K562 (cell line): ENCODE measurements at regions not wholly inside any gene's neighbourhood (a gene's known extent, or its start where the extent isn't known, plus 50 kb on each side); places are given as distances from the start of the nearest gene placed in this dataset.

Experiments
- CLOCK ChIP-seq: fragments of 250-450 bp; sonication (Bioruptor Pico); IDR thresholded peaks from 2 replicates; pipeline ENCODE4 v1.4.0; 2020; ENCODE audit warnings: mild to moderate bottlenecking, moderate library complexity, borderline replicate concordance
- CREB3L1 ChIP-seq: fragments of 450-650 bp; IDR thresholded peaks from 2 replicates; pipeline ENCODE4 v1.6.1; 2014; ENCODE audit warnings: low read depth, mild to moderate bottlenecking, moderate library complexity, borderline replicate concordance
- JUND ChIP-seq, 2 experiments: IDR thresholded peaks; 2 replicates in 1 of 2; 3 replicates in 1 of 2; pipeline ENCODE4 v1.6.1; 2011; ENCODE audit warnings: borderline replicate concordance in 2 of 2, low read depth in 2 of 2, low read length in 2 of 2, improper control_type of control experiment in 1 of 2, missing biosample characterization in 1 of 2, missing genetic modification characterization in 1 of 2, missing genetic modification reagents in 1 of 2
- NFIC ChIP-seq: fragments of 450-650 bp; IDR thresholded peaks from 2 replicates; pipeline ENCODE4 v1.6.1; 2017; ENCODE audit warnings: mild to moderate bottlenecking, inconsistent platforms
- TSHZ1 ChIP-seq: fragments of 250-450 bp; sonication (Bioruptor Pico); IDR thresholded peaks from 2 replicates; pipeline ENCODE4 v1.4.0; 2020; ENCODE audit warnings: mild to moderate bottlenecking, moderate library complexity
- YY1 ChIP-seq, 3 experiments: IDR thresholded peaks; 2 replicates each; pipeline ENCODE4 v1.6.1; 2011; ENCODE audit warnings: low read length in 2 of 3, mild to moderate bottlenecking in 2 of 3, moderate library complexity in 2 of 3, borderline replicate concordance in 1 of 3, control low read depth in 1 of 3, low read depth in 1 of 3; ENCODE audit not compliant: insufficient read depth in 3 of 3, insufficient replicate concordance in 2 of 3, control insufficient read depth in 1 of 3, insufficient read length in 1 of 3; ENCODE audit errors: extremely low read depth in 1 of 3
- ZBTB11 ChIP-seq, 3 experiments: fragments of 200-800 bp in 1 of 3; fragments of 250-450 bp in 1 of 3; fragments of 450-650 bp in 1 of 3; sonication (Bioruptor Pico) in 1 of 3; sonication (Bioruptor generic) in 1 of 3; formaldehyde crosslinking in 1 of 3; IDR thresholded peaks; 2 replicates each; pipeline versions ENCODE4 v1.6.1 to v1.8.0; 2016 to 2022; ENCODE audit warnings: mild to moderate bottlenecking in 2 of 3, missing genetic modification characterization in 2 of 3, missing compliant biosample characterization in 1 of 3, moderate library complexity in 1 of 3
- ZBTB7A ChIP-seq: IDR thresholded peaks from 2 replicates; pipeline ENCODE4 v1.6.1; 2011; ENCODE audit warnings: low read depth, mild to moderate bottlenecking, low read length, moderate library complexity, borderline replicate concordance; ENCODE audit not compliant: control insufficient read depth

GRCh38 chr11:103729617-103730016 lies 306.8 kb upstream of the DDI1 start (continued):
- TF ChIP-seq ZBTB7A (no peak), JUND (IDR thresholded peaks at IDR 0.05; ENCODE audit: borderline replicate concordance, low read depth, low read length) (no peak), JUND (tag; IDR thresholded peaks at IDR 0.05; ENCODE audit: borderline replicate concordance, low read depth, low read length) (no peak), TSHZ1 (CRISPR knock-in tag) (no peak), NFIC (no peak), YY1 (IDR thresholded peaks at IDR 0.05; ENCODE audit: borderline replicate concordance in 1 of 3, control insufficient read depth in 1 of 3, extremely low read depth in 1 of 3, insufficient read depth in 3 of 3, insufficient read length in 1 of 3, insufficient replicate concordance in 2 of 3, low read depth in 1 of 3, low read length in 2 of 3) (no peak), CLOCK (CRISPR knock-in tag) (no peak), ZBTB11 (CRISPR knock-in tag; IDR thresholded peaks at IDR 0.05) (no peak), CREB3L1 (no peak)
- TF ChIP-seq, all 486 proteins: peak for 0
